Liver (tissue), 7 donors: ENCODE measurements at regions not wholly inside any gene's neighbourhood (a gene's known extent, or its start where the extent isn't known, plus 50 kb on each side); places are given as distances from the start of the nearest gene placed in this dataset.

ENCODE experiments used
- DNase-seq: peaks from one replicate; pipeline ENCODE4 v3.0.0-alpha.2; 2017; ENCODE audit warnings: low spot score
- H3K27ac ChIP-seq, 2 donors: one replicate each; pipeline ENCODE4 v1.7.0; 2013; ENCODE audit warnings: inconsistent platforms in 2 of 2, low read length in 2 of 2, control low read depth in 1 of 2, low read depth in 1 of 2, mild to moderate bottlenecking in 1 of 2
- H3K27me3 ChIP-seq, 4 donors: one replicate each; pipeline versions ENCODE4 v1.6.1 to v1.7.0; 2013; ENCODE audit warnings: low read length in 3 of 4, inconsistent platforms in 1 of 4, mild to moderate bottlenecking in 1 of 4, moderate library complexity in 1 of 4; ENCODE audit not compliant: control insufficient read depth in 4 of 4, insufficient read depth in 4 of 4
- H3K36me3 ChIP-seq, 4 donors: one replicate each; pipeline versions ENCODE4 v1.6.1 to v1.7.0; 2013; ENCODE audit warnings: low read length in 3 of 4, mild to moderate bottlenecking in 3 of 4, low read depth in 1 of 4, moderate library complexity in 1 of 4; ENCODE audit not compliant: control insufficient read depth in 4 of 4, insufficient read depth in 3 of 4
- H3K4me1 ChIP-seq, 4 donors: one replicate each; pipeline versions ENCODE4 v1.6.1 to v1.7.0; 2013; ENCODE audit warnings: low read length in 3 of 4, mild to moderate bottlenecking in 3 of 4, moderate library complexity in 1 of 4; ENCODE audit not compliant: control insufficient read depth in 4 of 4, insufficient read depth in 4 of 4
- H3K4me3 ChIP-seq, 3 donors: one replicate each; pipeline versions ENCODE4 v1.6.1 to v1.7.0; 2013; ENCODE audit warnings: low read length in 3 of 3, control low read depth in 1 of 3, low read depth in 1 of 3, mild to moderate bottlenecking in 1 of 3
- H3K9ac ChIP-seq, 2 donors: one replicate each; pipeline ENCODE4 v1.7.0; 2013; ENCODE audit warnings: low read length in 2 of 2, mild to moderate bottlenecking in 2 of 2, moderate library complexity in 2 of 2, control low read depth in 1 of 2, low read depth in 1 of 2
- H3K9me3 ChIP-seq, 4 donors: one replicate each; pipeline versions ENCODE4 v1.6.1 to v1.7.0; 2013; ENCODE audit warnings: low read length in 3 of 4; ENCODE audit not compliant: control insufficient read depth in 4 of 4
- ATF3 ChIP-seq: IDR thresholded peaks from 2 replicates; pipeline ENCODE4 v1.6.1; 2016; ENCODE audit warnings: antibody characterized with exemption
- EGR1 ChIP-seq, 2 donors: IDR thresholded peaks; 2 replicates each; pipeline ENCODE4 v1.6.1; 2016 to 2018; ENCODE audit warnings: antibody characterized with exemption in 2 of 2, low read depth in 2 of 2
- FOXA1 ChIP-seq: IDR thresholded peaks from 2 replicates; pipeline ENCODE4 v1.6.1; 2016; ENCODE audit warnings: antibody characterized with exemption
- GABPA ChIP-seq, 2 donors: IDR thresholded peaks in 1 of 2; conservative IDR thresholded peaks in 1 of 2; 2 replicates each; pipeline ENCODE4 v1.6.1; 2016; ENCODE audit warnings: antibody characterized with exemption in 2 of 2, mild to moderate bottlenecking in 1 of 2, moderate library complexity in 1 of 2
- HNF4A ChIP-seq, 2 donors: conservative IDR thresholded peaks; 2 replicates each; pipeline ENCODE4 v1.6.1; 2016; ENCODE audit warnings: antibody characterized with exemption in 2 of 2, mild to moderate bottlenecking in 2 of 2
- HNF4G ChIP-seq: IDR thresholded peaks from 2 replicates; pipeline ENCODE4 v1.6.1; 2016; ENCODE audit warnings: antibody characterized with exemption
- JUND ChIP-seq, 2 donors: IDR thresholded peaks; 2 replicates each; pipeline ENCODE4 v1.6.1; 2016; ENCODE audit warnings: antibody characterized with exemption in 2 of 2
- MAX ChIP-seq: IDR thresholded peaks from 2 replicates; pipeline ENCODE4 v1.6.1; 2016; ENCODE audit warnings: antibody characterized with exemption
- NR2F2 ChIP-seq: IDR thresholded peaks from 2 replicates; pipeline ENCODE4 v1.6.1; 2016; ENCODE audit warnings: antibody characterized with exemption
- RAD21 ChIP-seq, 2 donors: IDR thresholded peaks; 2 replicates each; pipeline ENCODE4 v1.6.1; 2016; ENCODE audit warnings: antibody characterized with exemption in 2 of 2, mild to moderate bottlenecking in 2 of 2
- RXRA ChIP-seq, 2 donors: IDR thresholded peaks; 2 replicates each; pipeline ENCODE4 v1.6.1; 2017 to 2018; ENCODE audit warnings: antibody characterized with exemption in 2 of 2, mild to moderate bottlenecking in 1 of 2
- SP1 ChIP-seq: IDR thresholded peaks from 2 replicates; pipeline ENCODE4 v1.6.1; 2018; ENCODE audit warnings: antibody characterized with exemption, mild to moderate bottlenecking
- TAF1 ChIP-seq: conservative IDR thresholded peaks from 2 replicates; pipeline ENCODE4 v1.6.1; 2016; ENCODE audit warnings: antibody characterized with exemption, mild to moderate bottlenecking
- YY1 ChIP-seq: IDR thresholded peaks from 2 replicates; pipeline ENCODE4 v1.6.1; 2016; ENCODE audit warnings: antibody characterized with exemption, mild to moderate bottlenecking
- ZBTB33 ChIP-seq: IDR thresholded peaks from 2 replicates; pipeline ENCODE4 v1.6.1; 2016; ENCODE audit warnings: antibody characterized with exemption
- WGBS: extraction: QIAGEN DNeasy Blood & Tissue Kit; methylation state at CpG from one replicate; pipeline ENCODE4 v1.1.7; 2013; 5-methylcytosine and 5-hydroxymethylcytosine counted together
- TF ChIP-seq, protein P1 (sequence below): IDR thresholded peaks from 2 replicates; pipeline ENCODE4 v1.6.1; 2016; ENCODE audit warnings: antibody characterized with exemption, mild to moderate bottlenecking
- donor health status: healthy.
- donor health status: healthy.
- donor health status: healthy.
- donor health status: healthy.

GRCh38 chr13:93116809-93117208 is 109.8 kb upstream of the GPC6 start:
- DNase-seq: no peak
- Histone ChIP-seq H3K36me3 (no peaks in the 10 kb centered on the region), H3K9me3 (no peaks in the 10 kb centered on the region), H3K4me1 (no peaks in the 10 kb centered on the region), H3K4me3 (no peak overlapping the region), H3K9ac (no peak overlapping the region), H3K27ac (no peak overlapping the region), H3K27me3 (no peaks in the 10 kb centered on the region)
- 46% methylated on average over 1 of the region's 1 CpG for WGBS
- TF ChIP-seq RAD21 (IDR thresholded peaks at IDR 0.05) (peak; percentile 28 to 42), JUND (IDR thresholded peaks at IDR 0.05) (no peak), GABPA (IDR thresholded peaks at IDR 0.05 in 1 of 2, conservative IDR thresholded peaks at IDR 0.05 in 1 of 2) (no peak)

- WGBS: 69% methylated on average over 3 of the region's 3 CpGs
These were observed 108.5 kb upstream of the GPC6 start for GRCh38 chr13:93118081-93118615.

More at GRCh38 chr13:93118081-93118615, 108.5 kb upstream of the GPC6 start:
- no peak for DNase-seq
- Histone ChIP-seq H3K4me3 (no peak overlapping the region), H3K27ac (no peak overlapping the region), H3K27me3 (no peaks in the 10 kb centered on the region), H3K9me3 (no peaks in the 10 kb centered on the region), H3K36me3 (no peaks in the 10 kb centered on the region), H3K4me1 (no peaks in the 10 kb centered on the region), H3K9ac (no peak overlapping the region)
- no peak for TF ChIP-seq ZBTB33
- no peak for TF ChIP-seq MAX
- TF ChIP-seq NR2F2: no peak
- no peak for TF ChIP-seq TAF1
- TF ChIP-seq FOXA1: no peak
- TF ChIP-seq HNF4G: no peak
- no peak for TF ChIP-seq GABPA (IDR thresholded peaks at IDR 0.05 in 1 of 2, conservative IDR thresholded peaks at IDR 0.05 in 1 of 2)
- TF ChIP-seq YY1: no peak
- TF ChIP-seq HNF4A (conservative IDR thresholded peaks at IDR 0.05): no peak
- TF ChIP-seq ATF3: no peak
- TF ChIP-seq SP1: no peak
- no peak for TF ChIP-seq EGR1 (IDR thresholded peaks at IDR 0.05; ENCODE audit: low read depth in 2 of 2)
- TF ChIP-seq, protein P1, sequence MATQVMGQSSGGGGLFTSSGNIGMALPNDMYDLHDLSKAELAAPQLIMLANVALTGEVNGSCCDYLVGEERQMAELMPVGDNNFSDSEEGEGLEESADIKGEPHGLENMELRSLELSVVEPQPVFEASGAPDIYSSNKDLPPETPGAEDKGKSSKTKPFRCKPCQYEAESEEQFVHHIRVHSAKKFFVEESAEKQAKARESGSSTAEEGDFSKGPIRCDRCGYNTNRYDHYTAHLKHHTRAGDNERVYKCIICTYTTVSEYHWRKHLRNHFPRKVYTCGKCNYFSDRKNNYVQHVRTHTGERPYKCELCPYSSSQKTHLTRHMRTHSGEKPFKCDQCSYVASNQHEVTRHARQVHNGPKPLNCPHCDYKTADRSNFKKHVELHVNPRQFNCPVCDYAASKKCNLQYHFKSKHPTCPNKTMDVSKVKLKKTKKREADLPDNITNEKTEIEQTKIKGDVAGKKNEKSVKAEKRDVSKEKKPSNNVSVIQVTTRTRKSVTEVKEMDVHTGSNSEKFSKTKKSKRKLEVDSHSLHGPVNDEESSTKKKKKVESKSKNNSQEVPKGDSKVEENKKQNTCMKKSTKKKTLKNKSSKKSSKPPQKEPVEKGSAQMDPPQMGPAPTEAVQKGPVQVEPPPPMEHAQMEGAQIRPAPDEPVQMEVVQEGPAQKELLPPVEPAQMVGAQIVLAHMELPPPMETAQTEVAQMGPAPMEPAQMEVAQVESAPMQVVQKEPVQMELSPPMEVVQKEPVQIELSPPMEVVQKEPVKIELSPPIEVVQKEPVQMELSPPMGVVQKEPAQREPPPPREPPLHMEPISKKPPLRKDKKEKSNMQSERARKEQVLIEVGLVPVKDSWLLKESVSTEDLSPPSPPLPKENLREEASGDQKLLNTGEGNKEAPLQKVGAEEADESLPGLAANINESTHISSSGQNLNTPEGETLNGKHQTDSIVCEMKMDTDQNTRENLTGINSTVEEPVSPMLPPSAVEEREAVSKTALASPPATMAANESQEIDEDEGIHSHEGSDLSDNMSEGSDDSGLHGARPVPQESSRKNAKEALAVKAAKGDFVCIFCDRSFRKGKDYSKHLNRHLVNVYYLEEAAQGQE: no peak
- no peak for TF ChIP-seq RXRA (IDR thresholded peaks at IDR 0.05)
